Neural cell (in vitro differentiated cells): ENCODE measurements at regions not wholly inside any gene's neighbourhood (a gene's known extent, or its start where the extent isn't known, plus 50 kb on each side); places are given as distances from the start of the nearest gene placed in this dataset.

Source experiments
- H2AFZ ChIP-seq: fragments of 200-600, 300-800 bp; sonication (generic), shearing (Covaris generic); 2 replicates; pipeline ENCODE4 v1.6.0; 2014; ENCODE audit warnings: low read depth, mild to moderate bottlenecking, antibody characterized with exemption, low read length, moderate library complexity
- H3F3A ChIP-seq: fragments of 200-600 bp; shearing (Covaris generic); 2 replicates; pipeline ENCODE4 v1.6.1; 2016; ENCODE audit warnings: mild to moderate bottlenecking, moderate library complexity, mixed read lengths, antibody characterized with exemption, low read length; ENCODE audit not compliant: insufficient read depth, poor library complexity, severe bottlenecking
- H3K27ac ChIP-seq: fragments of 200-600, 300-800 bp; sonication (generic), shearing (Covaris generic); 2 replicates; pipeline ENCODE4 v1.5.1; 2014; ENCODE audit warnings: mild to moderate bottlenecking, low read length, moderate library complexity
- H3K27me3 ChIP-seq: fragments of 300-800, 200-600 bp; sonication (generic), shearing (Covaris generic); 2 replicates; pipeline ENCODE4 v1.6.0; 2014; ENCODE audit warnings: mild to moderate bottlenecking, low read depth, low read length, moderate library complexity; ENCODE audit not compliant: insufficient read depth
- H3K36me3 ChIP-seq: fragments of 300-800, 200-600 bp; sonication (generic), shearing (Covaris generic); 2 replicates; pipeline ENCODE4 v1.5.1; 2014; ENCODE audit warnings: mild to moderate bottlenecking, antibody characterized with exemption, low read length, moderate library complexity; ENCODE audit not compliant: insufficient read depth
- H3K4me2 ChIP-seq: fragments of 300-800, 200-600 bp; sonication (generic), shearing (Covaris generic); 2 replicates; pipeline ENCODE4 v1.6.0; 2014; ENCODE audit warnings: mild to moderate bottlenecking, low read length
- H3K4me3 ChIP-seq: fragments of 300-800, 200-600 bp; sonication (generic), shearing (Covaris generic); 2 replicates; pipeline ENCODE4 v1.5.1; 2014; ENCODE audit warnings: mild to moderate bottlenecking, low read length, moderate library complexity
- H3K79me2 ChIP-seq: fragments of 200-600 bp; shearing (Covaris generic); replicated peaks from 2 replicates; pipeline ENCODE4 v1.6.0; 2014; ENCODE audit warnings: mild to moderate bottlenecking, low read length, moderate library complexity; ENCODE audit not compliant: insufficient read depth
- H3K9ac ChIP-seq: fragments of 300-800, 200-600 bp; sonication (generic), shearing (Covaris generic); 2 replicates; pipeline ENCODE4 v1.6.1; 2016; ENCODE audit warnings: mild to moderate bottlenecking, low read length, mixed read lengths
- H3K9me2 ChIP-seq: fragments of 200-600 bp; shearing (Covaris generic); 2 replicates; pipeline ENCODE4 v1.6.1; 2016; ENCODE audit warnings: mild to moderate bottlenecking, low read length, mixed read lengths; ENCODE audit not compliant: insufficient read depth
- H3K9me3 ChIP-seq: fragments of 200-600, 300-800 bp; sonication (generic), shearing (Covaris generic); 2 replicates; pipeline ENCODE4 v1.6.1; 2016; ENCODE audit warnings: mild to moderate bottlenecking, mixed run types, low read length, moderate library complexity, mixed read lengths
- H4K20me1 ChIP-seq: fragments of 200-600 bp; shearing (Covaris generic); 2 replicates; pipeline ENCODE4 v1.6.1; 2016; ENCODE audit warnings: mild to moderate bottlenecking, mixed run types; ENCODE audit not compliant: insufficient read depth
- EP300 ChIP-seq: fragments of 450-650 bp; conservative IDR thresholded peaks from 2 replicates; pipeline ENCODE4 v1.6.1; 2014; ENCODE audit warnings: antibody characterized with exemption, mild to moderate bottlenecking, moderate library complexity; ENCODE audit not compliant: poor library complexity, severe bottlenecking
- EZH2 ChIP-seq: fragments of 200-600, 300-800 bp; shearing (Covaris generic), sonication (generic); IDR thresholded peaks from 2 replicates; pipeline ENCODE4 v1.6.1; 2014; ENCODE audit warnings: antibody characterized with exemption, low read length, borderline replicate concordance, mild to moderate bottlenecking; ENCODE audit not compliant: insufficient read depth, poor library complexity, severe bottlenecking
- MXI1 ChIP-seq: fragments of 450-650 bp; conservative IDR thresholded peaks from 2 replicates; pipeline ENCODE4 v1.6.1; 2014; ENCODE audit warnings: antibody characterized with exemption, mild to moderate bottlenecking; ENCODE audit not compliant: poor library complexity, severe bottlenecking
- POLR2AphosphoS5 ChIP-seq: IDR thresholded peaks from 2 replicates; pipeline ENCODE4 v1.6.1; 2012
- RAD21 ChIP-seq: fragments of 450-650 bp; conservative IDR thresholded peaks from 2 replicates; pipeline ENCODE4 v1.6.1; 2014; ENCODE audit warnings: antibody characterized with exemption, mild to moderate bottlenecking, moderate library complexity
- REST ChIP-seq: IDR thresholded peaks from 2 replicates; pipeline ENCODE4 v1.6.1; 2012; ENCODE audit warnings: borderline replicate concordance
- SMC3 ChIP-seq: fragments of 450-650 bp; conservative IDR thresholded peaks from 2 replicates; pipeline ENCODE4 v1.6.1; 2014; ENCODE audit warnings: antibody characterized with exemption, mild to moderate bottlenecking, moderate library complexity; ENCODE audit not compliant: poor library complexity
- TAF1 ChIP-seq: IDR thresholded peaks from 2 replicates; pipeline ENCODE4 v1.6.1; 2012; ENCODE audit warnings: low read depth
- TF ChIP-seq, protein P1 (sequence below): fragments of 450-650 bp; IDR thresholded peaks from 2 replicates; pipeline ENCODE4 v1.5.1; 2014; ENCODE audit warnings: antibody characterized with exemption, mild to moderate bottlenecking, moderate library complexity; ENCODE audit not compliant: poor library complexity, severe bottlenecking

DNA sequence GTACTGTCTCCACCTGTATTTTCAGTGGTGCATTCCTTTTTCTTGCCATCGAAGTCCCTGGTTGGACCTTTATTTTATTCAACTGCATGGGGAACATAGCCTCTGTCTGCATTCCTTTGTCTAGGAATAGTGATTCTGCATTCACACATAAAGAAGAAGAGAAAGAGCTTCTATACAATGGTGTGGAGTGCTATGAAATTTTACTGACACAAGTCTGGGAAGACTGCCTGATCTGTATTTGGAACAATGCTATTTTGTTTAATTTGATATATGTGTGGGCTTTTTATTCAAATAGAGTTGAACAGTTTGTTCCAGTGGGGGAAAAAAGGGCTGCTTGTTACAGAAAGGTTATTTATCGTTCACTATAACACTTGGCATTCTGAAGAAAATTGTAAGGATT lies 375.7 kb upstream of the POU3F2 start:
- no peak overlapping the region for H3K4me2 ChIP-seq
- H2AFZ ChIP-seq, result no peak overlapping the region
- no peak overlapping the region for H3K9ac ChIP-seq
- H3K9me2 ChIP-seq, result no peaks in the 10 kb centered on the region
- no peak overlapping the region for H3K27ac ChIP-seq
- TF ChIP-seq, protein P1, sequence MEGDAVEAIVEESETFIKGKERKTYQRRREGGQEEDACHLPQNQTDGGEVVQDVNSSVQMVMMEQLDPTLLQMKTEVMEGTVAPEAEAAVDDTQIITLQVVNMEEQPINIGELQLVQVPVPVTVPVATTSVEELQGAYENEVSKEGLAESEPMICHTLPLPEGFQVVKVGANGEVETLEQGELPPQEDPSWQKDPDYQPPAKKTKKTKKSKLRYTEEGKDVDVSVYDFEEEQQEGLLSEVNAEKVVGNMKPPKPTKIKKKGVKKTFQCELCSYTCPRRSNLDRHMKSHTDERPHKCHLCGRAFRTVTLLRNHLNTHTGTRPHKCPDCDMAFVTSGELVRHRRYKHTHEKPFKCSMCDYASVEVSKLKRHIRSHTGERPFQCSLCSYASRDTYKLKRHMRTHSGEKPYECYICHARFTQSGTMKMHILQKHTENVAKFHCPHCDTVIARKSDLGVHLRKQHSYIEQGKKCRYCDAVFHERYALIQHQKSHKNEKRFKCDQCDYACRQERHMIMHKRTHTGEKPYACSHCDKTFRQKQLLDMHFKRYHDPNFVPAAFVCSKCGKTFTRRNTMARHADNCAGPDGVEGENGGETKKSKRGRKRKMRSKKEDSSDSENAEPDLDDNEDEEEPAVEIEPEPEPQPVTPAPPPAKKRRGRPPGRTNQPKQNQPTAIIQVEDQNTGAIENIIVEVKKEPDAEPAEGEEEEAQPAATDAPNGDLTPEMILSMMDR, result no peak
- TF ChIP-seq POLR2AphosphoS5 (no peak), EP300 (no peak), TAF1 (no peak), EZH2 (no peak), RAD21 (no peak), REST (no peak), SMC3 (no peak), MXI1 (no peak)
- H4K20me1 ChIP-seq, result no peaks in the 10 kb centered on the region
- no peaks in the 10 kb centered on the region for H3K79me2 ChIP-seq
- no peaks in the 10 kb centered on the region for H3K9me3 ChIP-seq
- no peaks in the 10 kb centered on the region for H3K36me3 ChIP-seq
- H3F3A ChIP-seq, result no peaks in the 10 kb centered on the region
- no peak overlapping the region for H3K4me3 ChIP-seq
- H3K27me3 ChIP-seq, result no peaks in the 10 kb centered on the region

- Histone ChIP-seq H3K27me3 (no peaks in the 10 kb centered on the region), H3K4me2 (no peak overlapping the region), H3K79me2 (no peaks in the 10 kb centered on the region), H2AFZ (no peak overlapping the region), H3K9me2 (no peaks in the 10 kb centered on the region), H3K36me3 (no peaks in the 10 kb centered on the region), H4K20me1 (no peaks in the 10 kb centered on the region), H3K9ac (no peak overlapping the region), H3K9me3 (no peaks in the 10 kb centered on the region), H3F3A (no peaks in the 10 kb centered on the region), H3K27ac (no peak overlapping the region), H3K4me3 (no peak overlapping the region)
- TF ChIP-seq REST (no peak), EZH2 (no peak), SMC3 (no peak), EP300 (no peak), POLR2AphosphoS5 (no peak), RAD21 (no peak), MXI1 (no peak), TAF1 (no peak)
- TF ChIP-seq, protein P1, result no peak
These were observed 371.1 kb upstream of the POU3F2 start for GRCh38 chr6:98463038-98464000.
